GM12878 (cell line): ENCODE measurements at regions not wholly inside any gene's neighbourhood (a gene's known extent, or its start where the extent isn't known, plus 50 kb on each side); places are given as distances from the start of the nearest gene placed in this dataset.

ENCODE experiments used
- ATAC-seq: fragments of 200-7000 bp; cut with Tn5 transposase; 3 replicates; pipeline ENCODE4 v1.9.1; 2020; ENCODE audit warnings: mild to moderate bottlenecking, moderate library complexity
- BruUV-seq: library from RNA; stranded (reverse); fragments of 400-500 nt; replicated peaks from 2 replicates; lab custom pipeline; 2021; lab: Mats Ljungman, UMichigan
- CTCF ChIA-PET: fragments of 300-600 bp; sonication (Branson Sonifier 250); formaldehyde crosslinking; extraction: SDS; loops from one replicate; lab custom pipeline; 2021; ENCODE audit warnings: inconsistent platforms; lab: Yijun Ruan, JAX
- POLR2A ChIA-PET: fragments of 350-600 bp; formaldehyde crosslinking; extraction: SDS; loops from one replicate; lab custom pipeline; 2021; ENCODE audit warnings: inconsistent platforms; lab: Charles Lee
- RAD21 ChIA-PET: fragments of 300-600 bp; sonication (Branson Sonifier 250); formaldehyde crosslinking; loops from one replicate; lab custom pipeline; 2023; ENCODE audit warnings: antibody characterized with exemption; ENCODE audit not compliant: unreplicated experiment; lab: Charles Lee
- SMC1A ChIA-PET: fragments of 300-600 bp; sonication (Branson Sonifier 250); formaldehyde crosslinking; loops from one replicate; lab custom pipeline; 2023; ENCODE audit not compliant: unreplicated experiment, uncharacterized antibody; lab: Charles Lee
- DNase-seq: peaks from one replicate; pipeline ENCODE4 v3.0.0-alpha.2; 2011; ENCODE audit warnings: low read depth, low spot score
- FAIRE-seq: peaks from 3 replicates; lab custom pipeline; 2011; peaks lifted over from hg19 to GRCh38; lab: Jason Lieb, UNC
- H2AFZ ChIP-seq: 2 replicates; pipeline ENCODE4 v1.6.0; 2011; ENCODE audit warnings: low read depth, low read length, control low read depth; ENCODE audit not compliant: control insufficient read depth
- H3K27ac ChIP-seq: 2 replicates; pipeline ENCODE4 v1.5.1; 2011; ENCODE audit warnings: control low read depth; ENCODE audit not compliant: control insufficient read depth, insufficient read depth
- H3K27me3 ChIP-seq, 2 experiments: replicated peaks in 1 of 2; 2 replicates each; pipeline versions ENCODE4 v1.6.0 to v1.6.1; 2011; ENCODE audit warnings: low read length in 1 of 2; ENCODE audit not compliant: control insufficient read depth in 2 of 2, insufficient read depth in 2 of 2
- H3K36me3 ChIP-seq, 2 experiments: 2 replicates each; pipeline ENCODE4 v1.5.1; 2011; ENCODE audit warnings: low read length in 1 of 2; ENCODE audit not compliant: control insufficient read depth in 2 of 2, insufficient read depth in 2 of 2
- H3K4me1 ChIP-seq: 2 replicates; pipeline ENCODE4 v1.6.1; 2011; ENCODE audit warnings: mild to moderate bottlenecking, low read length, moderate library complexity, mixed read lengths; ENCODE audit not compliant: control insufficient read depth, insufficient read depth
- H3K4me2 ChIP-seq: 2 replicates; pipeline ENCODE4 v1.6.0; 2011; ENCODE audit warnings: control low read depth; ENCODE audit not compliant: control insufficient read depth, insufficient read depth
- H3K4me3 ChIP-seq: fragments of 200-600 bp; sonication (generic); 2 replicates; pipeline ENCODE4 v1.5.1; 2016
- H3K79me2 ChIP-seq: 2 replicates; pipeline ENCODE4 v1.6.0; 2011; ENCODE audit warnings: low read length; ENCODE audit not compliant: control insufficient read depth, insufficient read depth
- H3K9ac ChIP-seq: 2 replicates; pipeline ENCODE4 v1.8.0; 2011; ENCODE audit warnings: low read length, control low read depth, mixed read lengths; ENCODE audit not compliant: control insufficient read depth, insufficient read depth
- H3K9me3 ChIP-seq: replicated peaks from 3 replicates; pipeline ENCODE4 v1.5.1; 2011; ENCODE audit warnings: mild to moderate bottlenecking, low read length; ENCODE audit not compliant: control insufficient read depth, insufficient read depth
- H4K20me1 ChIP-seq: 2 replicates; pipeline ENCODE4 v1.6.0; 2011; ENCODE audit not compliant: control insufficient read depth, insufficient read depth
- CHD1 ChIP-seq: IDR thresholded peaks from 2 replicates; pipeline ENCODE4 v1.6.1; 2012; ENCODE audit warnings: low read depth, low read length, improper control_type of control experiment
- DPF2 ChIP-seq: fragments of 450-650 bp; IDR thresholded peaks from 2 replicates; pipeline ENCODE4 v1.6.1; 2017; ENCODE audit warnings: mild to moderate bottlenecking
- HDGF ChIP-seq: fragments of 450-650 bp; IDR thresholded peaks from 2 replicates; pipeline ENCODE4 v1.6.1; 2016; ENCODE audit warnings: antibody characterized with exemption
- KAT2A ChIP-seq: conservative IDR thresholded peaks from 2 replicates; pipeline ENCODE4 v1.6.1; 2011; ENCODE audit warnings: low read depth, low read length; ENCODE audit not compliant: control insufficient read depth
- POU2F2 ChIP-seq: IDR thresholded peaks from 3 replicates; pipeline ENCODE4 v1.6.1; 2011; ENCODE audit warnings: low read depth, mild to moderate bottlenecking, low read length, borderline replicate concordance
- RB1 ChIP-seq: fragments of 450-650 bp; formaldehyde crosslinking; IDR thresholded peaks from 2 replicates; pipeline ENCODE4 v1.6.1; 2017; ENCODE audit warnings: mild to moderate bottlenecking, borderline replicate concordance
- SREBF2 ChIP-seq: IDR thresholded peaks from 2 replicates; pipeline ENCODE4 v1.6.1; 2012; ENCODE audit warnings: mild to moderate bottlenecking, low read length
- SRF ChIP-seq, 2 experiments: IDR thresholded peaks; 2 replicates each; pipeline ENCODE4 v1.6.1; 2011; ENCODE audit warnings: low read depth in 2 of 2, low read length in 2 of 2, mild to moderate bottlenecking in 1 of 2, moderate library complexity in 1 of 2
- TCF3 ChIP-seq: IDR thresholded peaks from 2 replicates; pipeline ENCODE4 v1.6.1; 2012; ENCODE audit warnings: low read depth, mild to moderate bottlenecking, low read length, borderline replicate concordance; ENCODE audit not compliant: insufficient read depth
- ZNF24 ChIP-seq: fragments of 450-650 bp; IDR thresholded peaks from 2 replicates; pipeline ENCODE4 v1.6.1; 2017; ENCODE audit warnings: antibody characterized with exemption, mild to moderate bottlenecking
- ZNF622 ChIP-seq: fragments of 450-650 bp; IDR thresholded peaks from 2 replicates; pipeline ENCODE4 v1.6.1; 2017; ENCODE audit warnings: mild to moderate bottlenecking, inconsistent platforms
- WGBS: methylation state at CpG from one replicate; pipeline ENCODE4 v1.1.6; 2016; ENCODE audit warnings: low lambda C conversion rate; ENCODE audit not compliant: insufficient replicate concordance, insufficient coverage; ENCODE audit errors: missing lambda C conversion rate; 5-methylcytosine and 5-hydroxymethylcytosine counted together
- in situ Hi-C: fragments of 300-500 bp; cut with MboI; formaldehyde crosslinking; loops from 9 replicates; pipeline ENCODE4 v1.14.3; 2018; ENCODE audit warnings: mixed read lengths
- intact Hi-C: fragments of 100-400 bp; cut with micrococcal nuclease; formaldehyde crosslinking; loops from one replicate; pipeline ENCODE4 v1.14.2; 2022; ENCODE audit not compliant: unreplicated experiment

DNA sequence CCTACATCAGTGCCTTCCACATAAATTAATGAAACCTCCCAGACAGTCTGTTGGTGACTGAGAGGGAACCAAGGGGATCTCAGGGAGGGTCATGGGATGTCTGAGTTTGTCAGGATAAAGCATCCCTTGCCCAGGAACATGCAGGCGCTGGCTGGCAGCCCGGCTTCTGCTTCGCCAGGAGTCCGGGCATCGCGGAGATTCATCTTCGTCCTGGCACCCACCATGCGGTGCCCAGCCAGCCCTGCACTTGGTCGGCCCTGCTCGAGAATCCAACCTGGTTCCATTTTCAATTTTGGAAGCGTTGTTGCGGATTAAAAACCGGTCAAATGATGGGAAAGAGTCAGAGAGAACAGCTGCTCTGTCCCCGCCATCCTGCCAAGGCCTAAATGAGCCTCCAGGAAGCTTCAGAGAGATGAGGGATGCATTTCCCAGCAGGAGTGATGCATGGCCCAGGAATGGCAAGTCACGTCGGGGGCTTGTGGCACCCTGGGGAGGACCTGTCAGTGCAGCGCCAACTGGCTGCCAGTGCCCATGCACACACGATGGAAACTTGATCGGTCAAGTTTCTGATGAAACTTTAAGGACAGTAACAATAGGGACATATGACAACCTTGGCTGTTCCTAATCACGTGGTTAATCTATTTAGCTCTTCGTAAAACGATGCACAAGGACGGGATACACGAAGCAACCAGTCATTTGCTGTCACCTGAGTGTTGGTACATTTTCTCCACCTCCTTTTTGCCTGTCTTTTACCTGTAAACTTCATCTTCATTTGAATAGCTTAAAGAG lies 260.8 kb upstream of the MKI67 start:
- DNase-seq = no peak
- H3K4me1 ChIP-seq = no peaks in the 10 kb centered on the region
- H4K20me1 ChIP-seq = no peaks in the 10 kb centered on the region
- WGBS = 45% methylated on average over 24 of the region's 24 CpGs
- H3K27me3 ChIP-seq = no peaks in the 10 kb centered on the region; a peak in 2 of 4 replicates
- in situ Hi-C loops = no loop called here
- H2AFZ ChIP-seq = no peak overlapping the region
- H3K4me2 ChIP-seq = no peak overlapping the region
- no peaks in the 10 kb centered on the region for H3K79me2 ChIP-seq
- POLR2A ChIA-PET = no interaction called here
- no TSS peak for BruUV-seq
- intact Hi-C loops = no loop called here
- CTCF ChIA-PET = no interaction called here
- no peaks in the 10 kb centered on the region for H3K36me3 ChIP-seq
- SMC1A ChIA-PET = no interaction called here
- no peak overlapping the region for H3K27ac ChIP-seq
- TF ChIP-seq RB1 = no peak
- TF ChIP-seq SREBF2 = no peak
- no peak for TF ChIP-seq TCF3
- TF ChIP-seq POU2F2 = no peak
- no peak for TF ChIP-seq CHD1
- TF ChIP-seq KAT2A = no peak
- TF ChIP-seq ZNF24 = no peak
- no peak for TF ChIP-seq DPF2
- TF ChIP-seq SRF (IDR thresholded peaks at IDR 0.05; ENCODE audit: low read depth in 2 of 2, low read length in 2 of 2) = no peak
- TF ChIP-seq ZNF622 = no peak
- no peak for TF ChIP-seq HDGF
- TF ChIP-seq, all 136 proteins: peak for 0
- FAIRE-seq (no peak), ATAC-seq (no peak)
- RAD21 ChIA-PET = no interaction called here
- Histone ChIP-seq H3K9ac (no peak overlapping the region), H3K4me3 (no peak overlapping the region), H3K9me3 (no peaks in the 10 kb centered on the region)
